ENCODE measurements at regions not wholly inside any gene's neighbourhood (a gene's known extent, or its start where the extent isn't known, plus 50 kb on each side); places are given as distances from the start of the nearest gene placed in this dataset.

- H3K4me3 ChIP-seq (ENCODE audit: low read length), result no peak overlapping the region
- H3K27ac Mint-ChIP-seq, result no peak overlapping the region
- no peak overlapping the region for H3K27ac ChIP-seq (ENCODE audit: low read length)
- no peaks in the 10 kb centered on the region for H3K9me3 ChIP-seq (ENCODE audit: control insufficient read depth, insufficient read depth, low read length)
- TF ChIP-seq, protein P1, sequence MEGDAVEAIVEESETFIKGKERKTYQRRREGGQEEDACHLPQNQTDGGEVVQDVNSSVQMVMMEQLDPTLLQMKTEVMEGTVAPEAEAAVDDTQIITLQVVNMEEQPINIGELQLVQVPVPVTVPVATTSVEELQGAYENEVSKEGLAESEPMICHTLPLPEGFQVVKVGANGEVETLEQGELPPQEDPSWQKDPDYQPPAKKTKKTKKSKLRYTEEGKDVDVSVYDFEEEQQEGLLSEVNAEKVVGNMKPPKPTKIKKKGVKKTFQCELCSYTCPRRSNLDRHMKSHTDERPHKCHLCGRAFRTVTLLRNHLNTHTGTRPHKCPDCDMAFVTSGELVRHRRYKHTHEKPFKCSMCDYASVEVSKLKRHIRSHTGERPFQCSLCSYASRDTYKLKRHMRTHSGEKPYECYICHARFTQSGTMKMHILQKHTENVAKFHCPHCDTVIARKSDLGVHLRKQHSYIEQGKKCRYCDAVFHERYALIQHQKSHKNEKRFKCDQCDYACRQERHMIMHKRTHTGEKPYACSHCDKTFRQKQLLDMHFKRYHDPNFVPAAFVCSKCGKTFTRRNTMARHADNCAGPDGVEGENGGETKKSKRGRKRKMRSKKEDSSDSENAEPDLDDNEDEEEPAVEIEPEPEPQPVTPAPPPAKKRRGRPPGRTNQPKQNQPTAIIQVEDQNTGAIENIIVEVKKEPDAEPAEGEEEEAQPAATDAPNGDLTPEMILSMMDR (IDR thresholded peaks at IDR 0.05), result no peak
- 88% methylated on average over 8 of the region's 8 CpGs for WGBS (ENCODE audit: insufficient coverage)
- H3K36me3 Mint-ChIP-seq, result no peaks in the 10 kb centered on the region
- no peaks in the 10 kb centered on the region for H3K36me3 ChIP-seq (ENCODE audit: control insufficient read depth, insufficient read depth, low read length)
- no peaks in the 10 kb centered on the region for H3K4me1 ChIP-seq (ENCODE audit: control insufficient read depth, insufficient read depth, low read length)
- intact Hi-C loops (cut with micrococcal nuclease), result no loop called here
- H3K9me3 Mint-ChIP-seq, result peaks cover 9 to 17% of the 10 kb centered on the region in 2 donors
- H3K27me3 ChIP-seq (ENCODE audit: control insufficient read depth, insufficient read depth, low read length), result no peaks in the 10 kb centered on the region
- H3K27me3 Mint-ChIP-seq (ENCODE audit: low read depth in 2 of 2), result no peaks in the 10 kb centered on the region
- no peaks in the 10 kb centered on the region for H3K4me1 Mint-ChIP-seq
- DNase-seq (no peak), ATAC-seq (no peak)
- H3K4me3 Mint-ChIP-seq, result no peak overlapping the region
Observed at GRCh38 chrX:567891-568290, 62.7 kb upstream of the SHOX start.

DNA sequence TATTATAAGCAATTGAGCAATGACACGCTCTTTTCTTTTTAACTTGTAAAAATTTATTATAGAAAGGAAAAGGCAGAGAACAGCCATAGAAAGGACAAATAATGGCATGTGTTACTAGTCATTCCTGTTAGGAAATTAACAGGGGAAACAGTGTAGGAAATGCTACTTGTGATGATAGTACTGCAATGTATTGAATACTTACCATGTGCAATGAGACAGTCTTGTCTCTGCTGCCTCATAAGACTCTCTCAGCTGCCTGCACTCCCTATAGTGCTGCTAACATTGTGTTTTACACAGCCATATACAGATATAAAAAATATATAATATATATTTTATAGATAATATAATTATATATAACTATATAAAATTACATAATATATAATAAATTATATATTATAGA, 62.3 kb upstream of the SHOX start:
- TF ChIP-seq, protein P1 (IDR thresholded peaks at IDR 0.05), result no peak

GRCh38 chrX:572538-573124, 58.0 kb upstream of the SHOX start:
- Mint-ChIP-seq H3K27me3 (ENCODE audit: low read depth in 2 of 2) (no peaks in the 10 kb centered on the region), H3K4me3 (no peak overlapping the region), H3K9me3 (peaks cover 7 to 8% of the 10 kb centered on the region in 2 donors), H3K27ac (no peak overlapping the region), H3K4me1 (no peaks in the 10 kb centered on the region), H3K36me3 (no peaks in the 10 kb centered on the region)
- ATAC-seq, result no peak
- Histone ChIP-seq H3K4me3 (ENCODE audit: low read length) (no peak overlapping the region), H3K36me3 (ENCODE audit: control insufficient read depth, insufficient read depth, low read length) (no peaks in the 10 kb centered on the region), H3K9me3 (ENCODE audit: control insufficient read depth, insufficient read depth, low read length) (no peaks in the 10 kb centered on the region), H3K27ac (ENCODE audit: low read length) (no peak overlapping the region), H3K4me1 (ENCODE audit: control insufficient read depth, insufficient read depth, low read length) (no peaks in the 10 kb centered on the region), H3K27me3 (ENCODE audit: control insufficient read depth, insufficient read depth, low read length) (no peaks in the 10 kb centered on the region)
- 92% methylated on average over 6 of the region's 12 CpGs for WGBS (ENCODE audit: insufficient coverage)
- TF ChIP-seq, protein P1 (IDR thresholded peaks at IDR 0.05), result no peak
- DNase-seq, result no peak
- intact Hi-C loops (cut with micrococcal nuclease), result no loop called here

More for the DNA sequence above, 62.3 kb upstream of the SHOX start:
- DNase-seq, result no peak
- Histone ChIP-seq H3K9me3 (ENCODE audit: control insufficient read depth, insufficient read depth, low read length) (no peaks in the 10 kb centered on the region), H3K4me3 (ENCODE audit: low read length) (no peak overlapping the region), H3K36me3 (ENCODE audit: control insufficient read depth, insufficient read depth, low read length) (no peaks in the 10 kb centered on the region), H3K27ac (ENCODE audit: low read length) (no peak overlapping the region), H3K27me3 (ENCODE audit: control insufficient read depth, insufficient read depth, low read length) (no peaks in the 10 kb centered on the region), H3K4me1 (ENCODE audit: control insufficient read depth, insufficient read depth, low read length) (no peaks in the 10 kb centered on the region)
- Mint-ChIP-seq H3K9me3 (peaks cover 9 to 17% of the 10 kb centered on the region in 2 donors), H3K4me3 (no peak overlapping the region), H3K36me3 (no peaks in the 10 kb centered on the region), H3K4me1 (no peaks in the 10 kb centered on the region), H3K27me3 (ENCODE audit: low read depth in 2 of 2) (no peaks in the 10 kb centered on the region), H3K27ac (no peak overlapping the region)
- no peak for ATAC-seq
- intact Hi-C loops (cut with micrococcal nuclease), result no loop called here
- 100% methylated on average over 1 of the region's 1 CpG for WGBS (ENCODE audit: insufficient coverage)

DNA sequence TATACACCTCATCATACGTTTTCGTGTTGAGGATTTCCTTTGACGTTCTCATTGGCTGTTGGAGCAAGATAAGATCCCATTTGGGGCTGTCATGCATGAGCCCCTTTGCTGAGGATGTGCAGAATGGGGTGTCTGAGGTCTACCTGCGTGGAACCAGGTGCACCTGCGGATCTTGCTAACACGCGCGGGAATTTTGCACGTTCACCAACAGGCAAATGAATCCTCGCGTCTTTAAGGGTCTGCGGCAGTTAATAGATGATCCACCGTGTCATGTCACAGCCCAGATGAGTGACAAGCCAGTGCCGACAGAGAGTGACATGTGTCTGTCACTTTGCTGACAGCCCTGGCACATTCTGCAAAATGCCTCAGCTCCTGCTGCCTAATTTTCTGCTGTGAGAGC, 56.3 kb upstream of the SHOX start:
- H3K36me3 ChIP-seq (ENCODE audit: control insufficient read depth, insufficient read depth, low read length), result no peaks in the 10 kb centered on the region
- H3K9me3 ChIP-seq (ENCODE audit: control insufficient read depth, insufficient read depth, low read length), result no peaks in the 10 kb centered on the region
- intact Hi-C loops (cut with micrococcal nuclease), result no loop called here
- H3K9me3 Mint-ChIP-seq, result peaks cover 17 to 20% of the 10 kb centered on the region in 2 donors
- H3K27me3 ChIP-seq (ENCODE audit: control insufficient read depth, insufficient read depth, low read length), result no peaks in the 10 kb centered on the region
- no peaks in the 10 kb centered on the region for H3K4me1 ChIP-seq (ENCODE audit: control insufficient read depth, insufficient read depth, low read length)
- no peaks in the 10 kb centered on the region for H3K36me3 Mint-ChIP-seq
- H3K4me1 Mint-ChIP-seq, result no peaks in the 10 kb centered on the region
- DNase-seq, result no peak
- H3K4me3 ChIP-seq (ENCODE audit: low read length), result no peak overlapping the region
- no peak overlapping the region for H3K27ac Mint-ChIP-seq
- 85% methylated on average over 14 of the region's 14 CpGs for WGBS (ENCODE audit: insufficient coverage)
- ATAC-seq, result no peak
- H3K4me3 Mint-ChIP-seq, result no peak overlapping the region
- no peaks in the 10 kb centered on the region for H3K27me3 Mint-ChIP-seq (ENCODE audit: low read depth in 2 of 2)
- H3K27ac ChIP-seq (ENCODE audit: low read length), result no peak overlapping the region
- TF ChIP-seq, protein P1 (IDR thresholded peaks at IDR 0.05), result no peak
